PFSK-1 (cell line): ENCODE measurements at regions not wholly inside any gene's neighbourhood (a gene's known extent, or its start where the extent isn't known, plus 50 kb on each side); places are given as distances from the start of the nearest gene placed in this dataset.

ENCODE experiments used
- FOXP2 ChIP-seq: optimal IDR thresholded peaks from 2 replicates; pipeline ENCODE3; 2011; ENCODE audit warnings: borderline replicate concordance, control low read depth, inconsistent platforms; ENCODE audit not compliant: insufficient read depth; ENCODE audit errors: extremely low read length, extremely low read depth
- POLR2AphosphoS5 ChIP-seq: IDR thresholded peaks from 2 replicates; pipeline ENCODE4 v1.6.1; 2012; ENCODE audit warnings: low read depth, mild to moderate bottlenecking, control low read depth, low read length, moderate library complexity
- SIN3A ChIP-seq: IDR thresholded peaks from 2 replicates; pipeline ENCODE4 v1.6.1; 2012; ENCODE audit warnings: mild to moderate bottlenecking, low read length, moderate library complexity, borderline replicate concordance; ENCODE audit not compliant: insufficient read depth
- TAF1 ChIP-seq: IDR thresholded peaks from 2 replicates; pipeline ENCODE4 v1.6.1; 2012; ENCODE audit warnings: low read length, control low read depth, borderline replicate concordance; ENCODE audit not compliant: insufficient read depth
- TF ChIP-seq, protein P1 (sequence below), 2 experiments: IDR thresholded peaks; 2 replicates each; pipeline versions ENCODE4 v1.6.1 to v1.8.0; 2011 to 2012; ENCODE audit warnings: low read depth in 2 of 2, low read length in 2 of 2, control low read depth in 1 of 2, inconsistent platforms in 1 of 2, mild to moderate bottlenecking in 1 of 2, moderate library complexity in 1 of 2; ENCODE audit not compliant: insufficient read depth in 1 of 2

DNA sequence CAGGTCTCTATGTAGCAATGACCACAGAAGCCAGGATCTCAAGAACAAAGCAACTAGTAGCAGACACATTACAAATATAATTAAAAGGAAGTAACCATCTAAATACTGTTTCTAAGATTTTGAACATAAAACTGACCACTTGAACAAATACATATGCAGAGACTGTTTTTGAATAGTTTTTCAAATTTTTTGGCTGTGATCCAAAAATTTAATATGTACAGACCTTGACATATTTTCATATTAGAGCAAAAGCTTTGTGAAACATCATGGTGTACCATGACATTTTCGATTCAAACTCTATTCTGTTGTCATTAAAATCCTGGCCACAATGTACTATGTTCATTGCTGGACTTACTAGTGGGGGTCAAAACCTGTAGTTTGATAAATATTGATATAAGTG is 126.5 kb downstream of the NUDT12 start:
- TF ChIP-seq, protein P1, sequence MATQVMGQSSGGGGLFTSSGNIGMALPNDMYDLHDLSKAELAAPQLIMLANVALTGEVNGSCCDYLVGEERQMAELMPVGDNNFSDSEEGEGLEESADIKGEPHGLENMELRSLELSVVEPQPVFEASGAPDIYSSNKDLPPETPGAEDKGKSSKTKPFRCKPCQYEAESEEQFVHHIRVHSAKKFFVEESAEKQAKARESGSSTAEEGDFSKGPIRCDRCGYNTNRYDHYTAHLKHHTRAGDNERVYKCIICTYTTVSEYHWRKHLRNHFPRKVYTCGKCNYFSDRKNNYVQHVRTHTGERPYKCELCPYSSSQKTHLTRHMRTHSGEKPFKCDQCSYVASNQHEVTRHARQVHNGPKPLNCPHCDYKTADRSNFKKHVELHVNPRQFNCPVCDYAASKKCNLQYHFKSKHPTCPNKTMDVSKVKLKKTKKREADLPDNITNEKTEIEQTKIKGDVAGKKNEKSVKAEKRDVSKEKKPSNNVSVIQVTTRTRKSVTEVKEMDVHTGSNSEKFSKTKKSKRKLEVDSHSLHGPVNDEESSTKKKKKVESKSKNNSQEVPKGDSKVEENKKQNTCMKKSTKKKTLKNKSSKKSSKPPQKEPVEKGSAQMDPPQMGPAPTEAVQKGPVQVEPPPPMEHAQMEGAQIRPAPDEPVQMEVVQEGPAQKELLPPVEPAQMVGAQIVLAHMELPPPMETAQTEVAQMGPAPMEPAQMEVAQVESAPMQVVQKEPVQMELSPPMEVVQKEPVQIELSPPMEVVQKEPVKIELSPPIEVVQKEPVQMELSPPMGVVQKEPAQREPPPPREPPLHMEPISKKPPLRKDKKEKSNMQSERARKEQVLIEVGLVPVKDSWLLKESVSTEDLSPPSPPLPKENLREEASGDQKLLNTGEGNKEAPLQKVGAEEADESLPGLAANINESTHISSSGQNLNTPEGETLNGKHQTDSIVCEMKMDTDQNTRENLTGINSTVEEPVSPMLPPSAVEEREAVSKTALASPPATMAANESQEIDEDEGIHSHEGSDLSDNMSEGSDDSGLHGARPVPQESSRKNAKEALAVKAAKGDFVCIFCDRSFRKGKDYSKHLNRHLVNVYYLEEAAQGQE (IDR thresholded peaks at IDR 0.05; ENCODE audit: insufficient read depth in 1 of 2, low read depth in 2 of 2, low read length in 2 of 2): no peak
- no peak for TF ChIP-seq TAF1
- TF ChIP-seq SIN3A: no peak
- no peak for TF ChIP-seq POLR2AphosphoS5
- no peak for TF ChIP-seq FOXP2

DNA sequence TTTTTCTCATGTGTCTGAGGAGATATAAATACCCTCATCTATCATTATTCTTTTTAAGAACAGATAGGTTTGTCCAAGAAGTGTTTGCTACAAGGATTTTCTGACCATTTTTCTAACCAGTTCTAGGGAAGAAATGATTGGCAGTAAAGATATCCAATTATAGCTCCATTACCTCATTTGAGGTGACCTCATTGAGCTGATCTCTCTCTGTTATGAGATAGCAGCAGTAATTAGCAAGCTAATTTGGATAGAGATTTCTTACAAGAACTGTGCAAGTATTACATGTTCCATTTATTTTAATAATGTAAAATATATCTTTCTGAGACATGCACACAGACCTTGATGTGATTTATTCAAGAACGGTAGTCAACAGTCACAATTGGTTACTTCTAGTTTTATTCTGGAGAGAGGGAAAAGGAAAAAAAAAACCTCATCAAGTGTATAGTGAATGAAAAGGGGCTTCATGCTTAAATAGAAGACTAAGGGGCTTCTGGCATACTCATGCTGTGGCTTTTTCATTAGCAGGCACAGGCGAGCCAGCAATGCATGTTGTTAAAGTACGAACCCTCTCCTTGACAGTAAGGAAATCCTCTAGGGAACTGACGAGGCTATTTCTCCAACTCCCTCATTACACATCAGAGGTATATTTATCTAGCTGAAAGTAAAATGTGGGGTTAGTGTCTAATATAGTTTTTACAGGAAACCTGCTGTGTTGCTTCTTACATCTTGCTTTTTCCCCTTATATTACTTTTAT is 127.3 kb downstream of the NUDT12 start:
- TF ChIP-seq, protein P1 (IDR thresholded peaks at IDR 0.05; ENCODE audit: insufficient read depth in 1 of 2, low read depth in 2 of 2, low read length in 2 of 2): no peak
- TF ChIP-seq SIN3A (no peak), TAF1 (no peak), FOXP2 (no peak), POLR2AphosphoS5 (no peak)

DNA sequence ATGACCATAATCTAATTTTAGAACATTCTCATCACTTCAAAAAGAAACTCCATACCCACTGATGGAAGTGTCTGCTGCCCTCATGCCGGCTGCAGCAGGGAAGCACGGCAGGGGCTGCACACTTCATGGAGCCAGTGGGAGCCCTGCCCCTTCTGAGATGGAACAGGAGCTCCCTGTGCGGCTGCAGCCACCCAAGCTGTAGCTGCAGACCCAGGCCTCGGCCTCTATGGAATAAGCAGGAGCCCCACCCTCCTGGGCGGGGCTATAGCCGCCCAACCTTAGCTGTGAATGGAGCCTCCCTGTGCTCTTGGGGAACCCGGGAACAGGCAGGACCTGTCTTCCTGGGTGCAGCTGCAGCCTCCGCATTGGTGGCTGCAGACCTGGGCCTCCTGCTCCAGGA is 128.5 kb downstream of the NUDT12 start:
- TF ChIP-seq POLR2AphosphoS5 (no peak), SIN3A (no peak), TAF1 (no peak), FOXP2 (no peak)
- TF ChIP-seq, protein P1 (IDR thresholded peaks at IDR 0.05; ENCODE audit: insufficient read depth in 1 of 2, low read depth in 2 of 2, low read length in 2 of 2): no peak

DNA sequence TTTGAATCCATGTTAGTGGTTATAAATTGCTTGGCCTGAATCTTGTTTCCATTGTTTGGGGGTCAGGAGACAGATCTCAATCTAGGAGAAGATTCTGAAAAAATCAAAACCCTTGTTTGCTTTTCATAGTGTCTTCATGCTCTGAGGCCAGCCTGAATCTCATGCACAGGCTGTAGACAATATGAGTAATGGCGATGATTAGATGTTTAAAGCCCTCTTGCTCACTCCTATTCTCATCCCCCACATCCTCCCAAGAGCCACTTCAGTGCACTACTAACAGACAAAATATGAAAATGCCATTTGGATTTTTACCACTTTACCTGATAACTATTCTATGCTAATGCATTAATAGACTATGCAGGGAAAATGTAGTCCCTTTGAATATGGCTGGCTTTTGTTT is 129.4 kb downstream of the NUDT12 start:
- TF ChIP-seq, protein P1 (IDR thresholded peaks at IDR 0.05; ENCODE audit: insufficient read depth in 1 of 2, low read depth in 2 of 2, low read length in 2 of 2): no peak
- TF ChIP-seq TAF1: no peak

DNA sequence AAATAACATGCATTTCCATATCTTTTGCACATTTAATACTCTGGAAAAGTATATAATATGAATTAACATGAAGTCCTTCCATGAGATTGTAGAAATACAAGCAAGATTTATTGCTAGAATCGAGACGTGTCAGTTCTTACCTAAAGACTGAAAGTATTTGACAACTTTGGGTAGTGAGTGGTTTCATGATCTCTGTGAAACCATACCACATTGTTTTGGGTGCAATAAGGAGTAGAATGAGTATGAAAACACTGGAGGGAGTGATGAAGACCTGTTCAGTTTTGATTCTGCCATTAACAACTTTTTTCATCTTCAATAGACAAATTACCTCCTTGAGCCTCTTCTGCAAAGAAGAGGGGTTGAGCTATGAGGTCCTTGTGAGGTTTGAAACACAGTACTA is 133.7 kb downstream of the NUDT12 start:
- TF ChIP-seq, protein P1 (IDR thresholded peaks at IDR 0.05; ENCODE audit: insufficient read depth in 1 of 2, low read depth in 2 of 2, low read length in 2 of 2): no peak
- TF ChIP-seq POLR2AphosphoS5: no peak
- TF ChIP-seq SIN3A: no peak
- no peak for TF ChIP-seq FOXP2
- no peak for TF ChIP-seq TAF1
